ENCODE measurements at regions not wholly inside any gene's neighbourhood (a gene's known extent, or its start where the extent isn't known, plus 50 kb on each side); places are given as distances from the start of the nearest gene placed in this dataset.

DNA sequence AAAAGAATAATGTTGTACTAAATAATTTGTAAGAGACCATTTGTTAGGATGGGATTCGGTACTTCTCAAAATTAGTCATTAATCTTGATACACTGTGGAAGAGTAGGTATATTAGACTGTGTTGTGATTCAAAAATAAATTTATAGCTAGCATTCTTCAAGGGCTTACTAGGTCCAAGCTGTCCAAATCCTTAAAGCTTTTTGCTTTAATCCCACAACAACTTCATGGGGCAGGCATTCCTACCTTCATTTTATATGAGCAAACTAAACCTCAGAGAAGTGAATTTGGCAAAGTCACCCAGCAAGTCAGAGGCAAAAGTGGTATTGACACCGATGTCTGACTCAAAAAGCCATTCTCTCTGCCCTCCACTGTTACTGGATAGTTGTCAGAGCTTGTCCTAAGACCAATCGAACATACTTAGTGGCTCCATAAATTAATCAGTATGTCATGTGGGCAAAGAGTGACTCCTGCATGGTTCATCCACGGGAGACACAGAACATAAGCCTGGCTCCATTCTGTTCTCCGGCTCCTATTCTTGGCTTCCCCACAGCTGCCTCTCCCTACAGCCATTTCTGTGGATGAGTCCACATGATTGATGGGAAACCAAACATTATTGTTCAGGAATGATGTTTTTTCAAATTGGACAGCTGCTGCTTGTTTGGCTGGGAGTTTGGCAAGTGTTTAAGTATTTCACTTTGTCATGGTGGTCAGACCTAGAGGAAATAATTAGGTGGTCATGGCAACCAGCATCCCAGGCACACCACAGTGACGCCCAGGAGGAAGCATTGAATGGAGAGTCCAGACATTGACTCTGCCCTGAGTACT lies 133.4 kb upstream of the FGGY start:
- TF ChIP-seq POLR2A (IDR thresholded peaks at IDR 0.05) (no peak), CTCF (IDR thresholded peaks at IDR 0.05) (no peak)

Measured in lower leg skin (tissue), 3 donors.